ENCODE measurements at regions not wholly inside any gene's neighbourhood (a gene's known extent, or its start where the extent isn't known, plus 50 kb on each side); places are given as distances from the start of the nearest gene placed in this dataset.

DNA sequence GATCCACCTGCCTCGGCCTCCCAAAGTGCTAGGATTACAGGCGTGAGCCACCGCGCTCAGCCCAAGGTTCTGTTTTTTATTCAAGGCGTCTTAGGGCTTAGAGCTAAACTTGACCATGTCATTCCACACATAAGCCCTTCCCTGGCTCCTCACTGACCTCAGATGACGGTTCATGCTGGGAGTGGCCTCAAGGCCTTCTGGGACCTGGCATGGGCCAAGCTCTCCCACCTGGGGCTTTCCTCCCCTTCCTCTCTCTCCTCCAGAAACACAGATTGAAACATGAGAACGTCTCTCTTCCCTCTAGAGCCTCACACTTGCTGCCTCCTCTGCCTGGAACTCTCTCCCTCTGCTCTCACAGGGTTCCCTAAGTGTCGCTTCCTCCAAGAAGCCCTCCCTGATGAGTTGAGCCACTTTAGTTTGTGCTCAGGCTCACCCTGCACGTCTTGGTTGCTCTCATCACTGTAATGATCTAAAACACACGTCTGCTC lies 155.6 kb upstream of the IER5L start:
- H3K4me3 Mint-ChIP-seq = no peak overlapping the region
- peaks cover 8% of the 10 kb centered on the region for H3K9me3 Mint-ChIP-seq
- ChIA-PET POLR2A (no interaction called here), CTCF (no interaction called here)
- H3K36me3 Mint-ChIP-seq = no peaks in the 10 kb centered on the region
- peaks cover 10% of the 10 kb centered on the region for H3K4me1 Mint-ChIP-seq (ENCODE audit: low read depth)
- no peaks in the 10 kb centered on the region for H3K27me3 Mint-ChIP-seq
- H3K27ac Mint-ChIP-seq = no peak overlapping the region
- intact Hi-C loops (cut with micrococcal nuclease) = loop anchor here (10.0 kb wide), 1 partner anchor 159 kb away; the partner anchor contains the start of gene IER5L
- no peak for DNase-seq

GRCh38 chr9:129332581-129332980 lies 154.5 kb upstream of the IER5L start:
- POLR2A ChIA-PET = no interaction called here
- CTCF ChIA-PET = no interaction called here
- H3K27me3 Mint-ChIP-seq = no peaks in the 10 kb centered on the region
- H3K9me3 Mint-ChIP-seq = peaks cover 8% of the 10 kb centered on the region
- no peak overlapping the region for H3K4me3 Mint-ChIP-seq
- no peaks in the 10 kb centered on the region for H3K36me3 Mint-ChIP-seq
- H3K4me1 Mint-ChIP-seq (ENCODE audit: low read depth) = peaks cover 17% of the 10 kb centered on the region
- H3K27ac Mint-ChIP-seq = no peak overlapping the region
- DNase-seq = no peak
- intact Hi-C loops (cut with micrococcal nuclease) = loop anchor here (10.0 kb wide), 1 partner anchor 158 kb away; the partner anchor contains the start of gene IER5L

DNA sequence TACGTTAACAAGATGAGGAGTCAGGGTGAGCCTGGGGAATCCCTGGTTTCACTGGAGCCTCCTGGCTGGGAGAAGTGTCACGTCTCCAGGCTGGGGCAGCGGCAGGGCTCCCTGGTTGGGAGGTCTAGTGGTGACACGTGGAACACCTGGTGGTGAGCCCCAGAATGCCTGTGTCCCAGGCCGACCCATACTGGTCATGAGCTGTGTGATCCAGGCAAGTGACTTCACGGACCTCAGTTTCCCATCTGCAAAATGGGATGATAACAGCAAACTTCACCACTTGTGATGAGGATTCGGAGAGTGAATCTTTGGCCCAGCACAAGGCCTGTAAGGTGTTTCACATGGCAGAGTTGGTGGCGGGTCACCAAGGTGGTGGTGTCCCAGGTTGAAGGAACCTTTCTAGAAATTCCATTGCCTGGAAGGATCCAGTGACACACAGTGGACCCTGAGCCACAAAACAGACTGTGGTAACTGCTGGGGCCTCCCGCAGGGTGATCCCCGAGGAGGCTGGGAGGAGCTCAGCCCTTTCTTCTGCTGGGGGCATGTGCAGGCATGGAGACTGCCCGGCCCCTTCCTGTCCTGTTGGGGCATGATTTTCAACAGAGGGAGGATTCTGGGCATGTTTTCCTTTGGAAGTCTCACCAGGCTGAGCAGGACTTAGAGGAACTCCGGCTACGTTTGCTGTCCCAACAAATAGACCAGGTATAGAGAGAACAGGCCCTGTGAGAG lies 153.9 kb upstream of the IER5L start:
- Mint-ChIP-seq H3K36me3 (no peaks in the 10 kb centered on the region), H3K4me1 (ENCODE audit: low read depth) (peaks cover 17% of the 10 kb centered on the region), H3K27me3 (no peaks in the 10 kb centered on the region), H3K9me3 (peaks cover 8% of the 10 kb centered on the region), H3K4me3 (no peak overlapping the region), H3K27ac (no peak overlapping the region)
- POLR2A ChIA-PET = no interaction called here
- DNase-seq = no peak
- CTCF ChIA-PET = no interaction called here
- intact Hi-C loops (cut with micrococcal nuclease) = loop anchor here (10.0 kb wide), 1 partner anchor 157 kb away; the partner anchor contains the start of gene IER5L

- ChIA-PET CTCF (no interaction called here), POLR2A (no interaction called here)
Observed at GRCh38 chr9:129331493-129331765, 153.4 kb upstream of the IER5L start.

GRCh38 chr9:129330711-129331492 lies 152.8 kb upstream of the IER5L start:
- no peak for DNase-seq
- Mint-ChIP-seq H3K27ac (no peak overlapping the region), H3K4me1 (ENCODE audit: low read depth) (peaks cover 13% of the 10 kb centered on the region), H3K9me3 (peaks cover 8% of the 10 kb centered on the region), H3K4me3 (no peak overlapping the region), H3K36me3 (no peaks in the 10 kb centered on the region), H3K27me3 (no peaks in the 10 kb centered on the region)
- intact Hi-C loops (cut with micrococcal nuclease) = loop anchor here (10.0 kb wide), 1 partner anchor 156 kb away; the partner anchor contains the start of gene IER5L
- CTCF ChIA-PET = interaction anchor here (1.2 kb wide), 1 partner anchor 294 kb away, joined by 3 read pairs; no protein-coding TSS in a partner anchor
- POLR2A ChIA-PET = no interaction called here

More at GRCh38 chr9:129331493-129331765, 153.4 kb upstream of the IER5L start:
- peaks cover 13% of the 10 kb centered on the region for H3K4me1 Mint-ChIP-seq (ENCODE audit: low read depth)
- H3K27me3 Mint-ChIP-seq = no peaks in the 10 kb centered on the region
- peaks cover 8% of the 10 kb centered on the region for H3K9me3 Mint-ChIP-seq
- intact Hi-C loops (cut with micrococcal nuclease) = loop anchor here (10.0 kb wide), 1 partner anchor 157 kb away; the partner anchor contains the start of gene IER5L
- no peak overlapping the region for H3K4me3 Mint-ChIP-seq
- no peak overlapping the region for H3K27ac Mint-ChIP-seq
- no peak for DNase-seq
- H3K36me3 Mint-ChIP-seq = no peaks in the 10 kb centered on the region

- no peak overlapping the region for H3K27ac Mint-ChIP-seq
Observed at GRCh38 chr9:129328355-129329042, 150.4 kb upstream of the IER5L start.

DNA sequence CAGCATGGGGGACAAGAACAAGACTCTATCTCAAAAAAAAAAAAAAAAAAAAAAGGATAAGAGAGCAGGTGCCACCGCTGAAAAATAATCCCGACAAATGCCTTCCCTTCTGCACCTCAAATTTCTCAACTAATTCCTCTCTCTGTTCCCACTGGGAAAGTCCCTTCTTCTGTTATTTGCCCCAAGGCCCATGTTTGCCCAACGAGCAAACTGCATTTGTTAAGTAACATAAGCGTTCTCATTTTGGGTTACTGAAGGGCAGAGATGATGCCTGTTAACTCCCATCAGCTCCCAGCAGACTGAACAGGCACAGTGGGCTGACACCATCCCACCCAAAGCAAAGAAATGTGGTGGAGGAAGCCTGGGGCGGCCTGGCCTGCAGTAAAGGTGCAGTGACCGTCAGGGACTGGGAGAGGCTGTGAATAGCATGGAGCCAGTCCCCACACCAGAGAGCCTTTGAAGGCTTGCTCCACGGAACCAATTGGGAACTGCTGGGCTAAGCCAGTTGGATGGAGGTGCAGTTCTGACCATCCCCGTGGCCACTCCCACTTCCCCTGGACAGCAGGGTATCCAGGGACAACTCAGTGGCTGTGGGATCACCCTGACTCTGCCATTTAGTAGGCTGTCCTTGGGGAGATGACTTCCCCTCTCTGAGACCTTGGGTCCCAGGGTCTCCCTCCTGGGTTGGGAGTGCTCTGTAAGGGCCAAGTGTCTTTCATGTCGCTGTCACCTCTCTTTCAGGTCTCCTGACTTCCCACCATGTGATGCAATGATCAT lies 149.7 kb upstream of the IER5L start:
- CTCF ChIA-PET = no interaction called here
- Mint-ChIP-seq H3K9me3 (peaks cover 8% of the 10 kb centered on the region), H3K36me3 (no peaks in the 10 kb centered on the region), H3K4me3 (no peak overlapping the region), H3K27ac (no peak overlapping the region), H3K4me1 (ENCODE audit: low read depth) (peaks cover 8% of the 10 kb centered on the region), H3K27me3 (no peaks in the 10 kb centered on the region)
- POLR2A ChIA-PET = no interaction called here
- intact Hi-C loops (cut with micrococcal nuclease) = no loop called here
- no peak for DNase-seq

More at GRCh38 chr9:129328355-129329042, 150.4 kb upstream of the IER5L start:
- ChIA-PET POLR2A (no interaction called here), CTCF (no interaction called here)
- intact Hi-C loops (cut with micrococcal nuclease) = no loop called here
- no peaks in the 10 kb centered on the region for H3K27me3 Mint-ChIP-seq
- no peaks in the 10 kb centered on the region for H3K36me3 Mint-ChIP-seq
- peaks cover 8% of the 10 kb centered on the region for H3K9me3 Mint-ChIP-seq
- peaks cover 8% of the 10 kb centered on the region for H3K4me1 Mint-ChIP-seq (ENCODE audit: low read depth)
- DNase-seq = peak; percentile 44
- H3K4me3 Mint-ChIP-seq = no peak overlapping the region

- H3K4me3 Mint-ChIP-seq = no peak overlapping the region
- ChIA-PET CTCF (interaction anchor here (1.0 kb wide), 1 partner anchor 285 kb away, joined by 3 read pairs; no protein-coding TSS in a partner anchor), POLR2A (no interaction called here)
- H3K27me3 Mint-ChIP-seq = no peaks in the 10 kb centered on the region
- no peak for DNase-seq
- no peaks in the 10 kb centered on the region for H3K36me3 Mint-ChIP-seq
- H3K4me1 Mint-ChIP-seq (ENCODE audit: low read depth) = peaks cover 11% of the 10 kb centered on the region
- peaks cover 8% of the 10 kb centered on the region for H3K9me3 Mint-ChIP-seq
- H3K27ac Mint-ChIP-seq = no peak overlapping the region
- intact Hi-C loops (cut with micrococcal nuclease) = no loop called here
Observed at GRCh38 chr9:129326061-129327005, 148.3 kb upstream of the IER5L start.

DNA sequence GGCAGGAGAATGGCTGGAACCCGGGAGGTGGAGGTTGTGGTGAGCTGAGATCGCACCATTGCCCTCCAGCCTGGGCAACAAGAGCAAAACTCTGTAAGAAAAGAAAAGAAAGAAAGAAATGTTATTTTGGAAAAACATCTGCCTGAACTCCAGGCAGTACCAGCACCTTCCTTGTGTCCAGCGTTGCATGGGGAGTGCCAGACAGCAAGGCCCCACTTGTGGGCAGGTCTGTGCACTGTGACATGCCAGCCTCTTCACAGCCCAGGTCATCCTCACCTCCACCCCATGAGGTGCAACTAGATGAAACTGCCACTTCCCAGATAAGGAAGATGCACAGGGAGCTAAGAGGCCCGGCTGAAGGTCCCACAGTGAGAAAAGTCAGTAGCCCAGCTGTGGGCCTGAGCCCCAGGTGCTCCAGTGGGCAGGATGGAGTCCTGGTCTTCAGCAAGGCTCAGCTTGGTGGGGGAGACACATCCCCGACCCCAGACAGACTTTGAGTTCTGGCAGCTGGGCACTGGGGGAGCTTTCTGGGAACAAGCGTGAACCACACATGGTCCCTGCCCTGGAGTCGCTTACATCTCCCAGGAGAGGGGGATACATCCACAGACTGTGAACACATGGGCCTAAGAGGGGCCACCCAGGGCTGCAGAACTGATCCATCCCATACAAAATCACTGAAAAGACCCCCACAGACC lies 146.9 kb upstream of the IER5L start:
- CTCF ChIA-PET = interaction anchor here (0.6 to 1.5 kb wide), 2 partner anchors 402 to 465 kb away, joined by 3 to 4 read pairs; no protein-coding TSS in a partner anchor
- Mint-ChIP-seq H3K9me3 (no peaks in the 10 kb centered on the region), H3K4me3 (no peak overlapping the region), H3K27ac (no peak overlapping the region), H3K27me3 (no peaks in the 10 kb centered on the region), H3K4me1 (ENCODE audit: low read depth) (peaks cover 20% of the 10 kb centered on the region), H3K36me3 (no peaks in the 10 kb centered on the region)
- POLR2A ChIA-PET = no interaction called here
- DNase-seq = no peak
- intact Hi-C loops (cut with micrococcal nuclease) = loop anchor here (5.0 kb wide), 1 partner anchor 287 kb away; no protein-coding TSS in a partner anchor

DNA sequence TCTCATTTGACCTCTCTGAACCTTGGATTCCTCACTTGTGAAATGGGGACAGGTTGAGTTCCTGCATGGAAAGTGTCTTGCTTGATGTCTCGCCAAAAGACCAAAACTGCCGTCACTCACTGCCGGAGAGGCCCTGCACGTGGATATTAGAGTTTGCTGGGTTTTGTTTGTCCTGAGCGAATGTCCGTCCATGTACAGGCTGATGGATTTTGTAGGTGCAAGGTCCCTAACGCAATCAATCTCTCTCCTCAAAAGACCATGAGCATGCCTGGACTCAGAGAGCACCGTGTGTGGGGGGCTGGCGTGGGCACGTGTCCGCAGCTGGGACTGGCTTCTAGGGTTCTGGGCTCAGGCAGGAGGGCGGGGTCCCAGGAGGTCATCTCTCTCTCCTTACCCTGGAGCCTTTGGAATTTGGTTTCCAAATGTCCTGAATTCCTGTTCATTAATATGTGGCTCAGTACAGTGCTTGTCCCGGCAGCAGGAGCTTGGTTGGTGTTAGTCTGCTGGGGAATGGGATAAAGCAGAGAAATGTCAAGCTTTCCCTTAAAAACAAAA lies 146.0 kb upstream of the IER5L start:
- DNase-seq = no peak
- Mint-ChIP-seq H3K4me3 (no peak overlapping the region), H3K9me3 (no peaks in the 10 kb centered on the region), H3K27ac (no peak overlapping the region), H3K36me3 (no peaks in the 10 kb centered on the region), H3K27me3 (no peaks in the 10 kb centered on the region), H3K4me1 (ENCODE audit: low read depth) (peaks cover 20% of the 10 kb centered on the region)
- ChIA-PET POLR2A (no interaction called here), CTCF (interaction anchor here (0.6 to 1.5 kb wide), 2 partner anchors 403 to 466 kb away, joined by 3 to 4 read pairs; no protein-coding TSS in a partner anchor)
- intact Hi-C loops (cut with micrococcal nuclease) = loop anchor here (5.0 kb wide), 1 partner anchor 288 kb away; no protein-coding TSS in a partner anchor
